GM23338 (cell line): ENCODE measurements at regions not wholly inside any gene's neighbourhood (a gene's known extent, or its start where the extent isn't known, plus 50 kb on each side); places are given as distances from the start of the nearest gene placed in this dataset.
A peak's percentile ranks its signal among the peaks of the same experiment; 100 is the strongest.

ENCODE experiments used
- ATAC-seq: fragments of 200-7000 bp; cut with Tn5 transposase; 3 replicates; pipeline ENCODE4 v1.9.1; 2020
- DNase-seq: peaks from one replicate; pipeline ENCODE4 v3.0.0-alpha.2; 2015; ENCODE audit warnings: low spot score
- H2AFZ ChIP-seq: fragments of 200-600 bp; sonication (generic); 2 replicates; pipeline ENCODE4 v1.8.0; 2016; ENCODE audit warnings: antibody characterized with exemption, mild to moderate bottlenecking, moderate library complexity
- H3F3A ChIP-seq: fragments of 200-600 bp; sonication (generic); replicated peaks from 2 replicates; pipeline ENCODE4 v1.8.0; 2017; ENCODE audit warnings: antibody characterized with exemption, mixed run types, low read depth
- H3K27ac ChIP-seq: fragments of 200-600 bp; sonication (generic); 2 replicates; pipeline ENCODE4 v1.6.1; 2016; ENCODE audit warnings: low read depth
- H3K27me3 ChIP-seq: fragments of 200-600 bp; sonication (generic); 2 replicates; pipeline ENCODE4 v1.8.0; 2016; ENCODE audit warnings: mild to moderate bottlenecking, mixed run types, moderate library complexity; ENCODE audit not compliant: insufficient read depth
- H3K36me3 ChIP-seq: fragments of 200-600 bp; sonication (generic); 2 replicates; pipeline ENCODE4 v1.8.0; 2016; ENCODE audit warnings: mild to moderate bottlenecking; ENCODE audit not compliant: insufficient read depth
- H3K4me1 ChIP-seq: fragments of 200-600 bp; sonication (generic); 2 replicates; pipeline ENCODE4 v1.8.0; 2016; ENCODE audit warnings: mild to moderate bottlenecking, moderate library complexity; ENCODE audit not compliant: insufficient read depth
- H3K4me2 ChIP-seq: fragments of 200-600 bp; sonication (generic); 2 replicates; pipeline ENCODE4 v1.7.1; 2017; ENCODE audit warnings: mixed run types
- H3K4me3 ChIP-seq: fragments of 200-600 bp; sonication (generic); 2 replicates; pipeline ENCODE4 v1.6.1; 2016; ENCODE audit warnings: mixed run types
- H3K79me2 ChIP-seq: fragments of 200-600 bp; sonication (generic); replicated peaks from 2 replicates; pipeline ENCODE4 v1.8.0; 2017; ENCODE audit warnings: mild to moderate bottlenecking; ENCODE audit not compliant: insufficient read depth
- H3K9me2 ChIP-seq: fragments of 200-600 bp; sonication (generic); 2 replicates; pipeline ENCODE4 v1.8.0; 2017; ENCODE audit not compliant: insufficient read depth
- H4K20me1 ChIP-seq: fragments of 200-600 bp; sonication (generic); replicated peaks from 2 replicates; pipeline ENCODE4 v1.8.0; 2017; ENCODE audit warnings: mild to moderate bottlenecking; ENCODE audit not compliant: insufficient read depth
- H3K27ac Mint-ChIP-seq: 2 replicates; pipeline ENCODE4 v1.8.0; 2020; ENCODE audit warnings: inconsistent platforms, mild to moderate bottlenecking, moderate library complexity, mixed read lengths
- H3K27me3 Mint-ChIP-seq: 3 replicates; pipeline ENCODE4 v1.8.0; 2022; ENCODE audit warnings: low read depth, mild to moderate bottlenecking, moderate library complexity, mixed read lengths, inconsistent platforms; ENCODE audit not compliant: insufficient read depth, poor library complexity
- H3K36me3 Mint-ChIP-seq: 3 replicates; pipeline ENCODE4 v1.8.0; 2021; ENCODE audit warnings: low read depth, mild to moderate bottlenecking, inconsistent platforms, moderate library complexity, mixed read lengths
- H3K4me1 Mint-ChIP-seq: 3 replicates; pipeline ENCODE4 v1.8.0; 2020; ENCODE audit warnings: mild to moderate bottlenecking, inconsistent platforms, mixed read lengths
- H3K4me3 Mint-ChIP-seq: 3 replicates; pipeline ENCODE4 v1.8.0; 2021; ENCODE audit warnings: moderate library complexity, mild to moderate bottlenecking, inconsistent platforms, mixed read lengths
- H3K9me3 Mint-ChIP-seq: 3 replicates; pipeline ENCODE4 v1.8.0; 2020; ENCODE audit warnings: moderate library complexity, mild to moderate bottlenecking, inconsistent platforms, mixed read lengths
- CREB1 ChIP-seq: fragments of 250-450 bp; sonication (Bioruptor Pico); IDR thresholded peaks from 2 replicates; pipeline ENCODE4 v1.5.0; 2020; ENCODE audit warnings: low read depth, mild to moderate bottlenecking, moderate library complexity
- EZH2 ChIP-seq: fragments of 200-600 bp; sonication (generic); IDR thresholded peaks from one replicate; pipeline ENCODE4 v1.8.0; 2017; ENCODE audit warnings: antibody characterized with exemption, mild to moderate bottlenecking, low read depth; ENCODE audit not compliant: unreplicated experiment
- POLR2AphosphoS5 ChIP-seq: IDR thresholded peaks from 2 replicates; pipeline ENCODE4 v1.6.1; 2016; ENCODE audit warnings: antibody characterized with exemption, low read depth
- TF ChIP-seq, protein P1 (sequence below): fragments of 250-450 bp; sonication (Bioruptor Pico); IDR thresholded peaks from 2 replicates; pipeline ENCODE4 v1.5.0; 2020; ENCODE audit warnings: mild to moderate bottlenecking, moderate library complexity

DNA sequence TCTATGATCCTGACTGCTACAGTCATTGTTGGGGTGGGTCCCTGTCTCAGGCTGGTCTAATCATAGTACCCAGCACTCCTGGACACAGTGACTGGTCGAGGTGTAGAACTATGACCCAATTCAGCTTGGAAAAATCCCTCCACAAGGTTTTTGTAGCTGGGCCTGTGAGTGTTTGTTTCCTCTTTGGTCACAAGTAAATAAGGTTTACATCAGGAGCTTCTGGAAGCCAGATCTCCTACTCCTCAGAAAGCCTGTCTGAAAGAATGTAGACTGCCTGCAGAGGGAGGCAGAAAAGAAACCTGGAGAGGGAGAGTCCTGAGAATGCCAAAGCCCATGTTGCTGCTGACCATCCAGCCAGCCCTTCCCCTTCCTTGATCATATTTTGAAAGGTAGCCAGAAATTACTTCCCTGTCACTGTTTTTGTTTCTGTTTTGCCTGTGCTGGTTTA is 123.2 kb downstream of the RAP2B start:
- peak; percentile 70 for ATAC-seq
- no peak overlapping the region for H3K4me3 Mint-ChIP-seq
- no peak overlapping the region for H3K4me2 ChIP-seq

More for the DNA sequence above, 123.2 kb downstream of the RAP2B start:
- no peaks in the 10 kb centered on the region for H3K36me3 Mint-ChIP-seq
- no peaks in the 10 kb centered on the region for H3F3A ChIP-seq
- peak overlapping the region; percentile 80 for H2AFZ ChIP-seq
- no peaks in the 10 kb centered on the region for H3K36me3 ChIP-seq
- H3K4me1 ChIP-seq = 0 out of 2 replicates have a peak, but pooled peaks cover 8% of the 10 kb centered on the region
- H3K9me2 ChIP-seq = no peaks in the 10 kb centered on the region
- H4K20me1 ChIP-seq = no peaks in the 10 kb centered on the region
- H3K27me3 ChIP-seq = no peaks in the 10 kb centered on the region
- peak; percentile 51 for DNase-seq
- no peak overlapping the region for H3K27ac ChIP-seq
- no peak for TF ChIP-seq EZH2
- TF ChIP-seq, protein P1, sequence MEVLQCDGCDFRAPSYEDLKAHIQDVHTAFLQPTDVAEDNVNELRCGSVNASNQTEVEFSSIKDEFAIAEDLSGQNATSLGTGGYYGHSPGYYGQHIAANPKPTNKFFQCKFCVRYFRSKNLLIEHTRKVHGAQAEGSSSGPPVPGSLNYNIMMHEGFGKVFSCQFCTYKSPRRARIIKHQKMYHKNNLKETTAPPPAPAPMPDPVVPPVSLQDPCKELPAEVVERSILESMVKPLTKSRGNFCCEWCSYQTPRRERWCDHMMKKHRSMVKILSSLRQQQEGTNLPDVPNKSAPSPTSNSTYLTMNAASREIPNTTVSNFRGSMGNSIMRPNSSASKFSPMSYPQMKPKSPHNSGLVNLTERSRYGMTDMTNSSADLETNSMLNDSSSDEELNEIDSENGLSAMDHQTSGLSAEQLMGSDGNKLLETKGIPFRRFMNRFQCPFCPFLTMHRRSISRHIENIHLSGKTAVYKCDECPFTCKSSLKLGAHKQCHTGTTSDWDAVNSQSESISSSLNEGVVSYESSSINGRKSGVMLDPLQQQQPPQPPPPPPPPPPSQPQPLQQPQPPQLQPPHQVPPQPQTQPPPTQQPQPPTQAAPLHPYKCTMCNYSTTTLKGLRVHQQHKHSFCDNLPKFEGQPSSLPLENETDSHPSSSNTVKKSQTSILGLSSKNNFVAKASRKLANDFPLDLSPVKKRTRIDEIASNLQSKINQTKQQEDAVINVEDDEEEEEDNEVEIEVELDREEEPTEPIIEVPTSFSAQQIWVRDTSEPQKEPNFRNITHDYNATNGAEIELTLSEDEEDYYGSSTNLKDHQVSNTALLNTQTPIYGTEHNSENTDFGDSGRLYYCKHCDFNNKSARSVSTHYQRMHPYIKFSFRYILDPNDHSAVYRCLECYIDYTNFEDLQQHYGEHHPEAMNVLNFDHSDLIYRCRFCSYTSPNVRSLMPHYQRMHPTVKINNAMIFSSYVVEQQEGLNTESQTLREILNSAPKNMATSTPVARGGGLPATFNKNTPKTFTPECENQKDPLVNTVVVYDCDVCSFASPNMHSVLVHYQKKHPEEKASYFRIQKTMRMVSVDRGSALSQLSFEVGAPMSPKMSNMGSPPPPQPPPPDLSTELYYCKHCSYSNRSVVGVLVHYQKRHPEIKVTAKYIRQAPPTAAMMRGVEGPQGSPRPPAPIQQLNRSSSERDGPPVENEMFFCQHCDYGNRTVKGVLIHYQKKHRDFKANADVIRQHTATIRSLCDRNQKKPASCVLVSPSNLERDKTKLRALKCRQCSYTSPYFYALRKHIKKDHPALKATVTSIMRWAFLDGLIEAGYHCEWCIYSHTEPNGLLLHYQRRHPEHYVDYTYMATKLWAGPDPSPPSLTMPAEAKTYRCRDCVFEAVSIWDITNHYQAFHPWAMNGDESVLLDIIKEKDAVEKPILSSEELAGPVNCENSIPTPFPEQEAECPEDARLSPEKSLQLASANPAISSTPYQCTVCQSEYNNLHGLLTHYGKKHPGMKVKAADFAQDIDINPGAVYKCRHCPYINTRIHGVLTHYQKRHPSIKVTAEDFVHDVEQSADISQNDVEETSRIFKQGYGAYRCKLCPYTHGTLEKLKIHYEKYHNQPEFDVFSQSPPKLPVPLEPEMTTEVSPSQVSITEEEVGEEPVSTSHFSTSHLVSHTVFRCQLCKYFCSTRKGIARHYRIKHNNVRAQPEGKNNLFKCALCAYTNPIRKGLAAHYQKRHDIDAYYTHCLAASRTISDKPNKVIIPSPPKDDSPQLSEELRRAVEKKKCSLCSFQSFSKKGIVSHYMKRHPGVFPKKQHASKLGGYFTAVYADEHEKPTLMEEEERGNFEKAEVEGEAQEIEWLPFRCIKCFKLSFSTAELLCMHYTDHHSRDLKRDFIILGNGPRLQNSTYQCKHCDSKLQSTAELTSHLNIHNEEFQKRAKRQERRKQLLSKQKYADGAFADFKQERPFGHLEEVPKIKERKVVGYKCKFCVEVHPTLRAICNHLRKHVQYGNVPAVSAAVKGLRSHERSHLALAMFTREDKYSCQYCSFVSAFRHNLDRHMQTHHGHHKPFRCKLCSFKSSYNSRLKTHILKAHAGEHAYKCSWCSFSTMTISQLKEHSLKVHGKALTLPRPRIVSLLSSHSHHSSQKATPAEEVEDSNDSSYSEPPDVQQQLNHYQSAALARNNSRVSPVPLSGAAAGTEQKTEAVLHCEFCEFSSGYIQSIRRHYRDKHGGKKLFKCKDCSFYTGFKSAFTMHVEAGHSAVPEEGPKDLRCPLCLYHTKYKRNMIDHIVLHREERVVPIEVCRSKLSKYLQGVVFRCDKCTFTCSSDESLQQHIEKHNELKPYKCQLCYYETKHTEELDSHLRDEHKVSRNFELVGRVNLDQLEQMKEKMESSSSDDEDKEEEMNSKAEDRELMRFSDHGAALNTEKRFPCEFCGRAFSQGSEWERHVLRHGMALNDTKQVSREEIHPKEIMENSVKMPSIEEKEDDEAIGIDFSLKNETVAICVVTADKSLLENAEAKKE (CRISPR knock-in tag) = peak; percentile 41; the same call in 1 of the 2 replicates
- TF ChIP-seq POLR2AphosphoS5 = no peak
- no peak for TF ChIP-seq CREB1 (CRISPR knock-in tag)
- H3K9me3 Mint-ChIP-seq = no peaks in the 10 kb centered on the region
- H3K4me1 Mint-ChIP-seq = peaks cover 21% of the 10 kb centered on the region
- H3K79me2 ChIP-seq = no peaks in the 10 kb centered on the region
- no peaks in the 10 kb centered on the region for H3K27me3 Mint-ChIP-seq
- 0 out of 2 replicates have a peak overlapping the region, but pooled peaks have one; percentile 17 for H3K27ac Mint-ChIP-seq
- no peak overlapping the region for H3K4me3 ChIP-seq
